A673 (cell line): ENCODE measurements at regions not wholly inside any gene's neighbourhood (a gene's known extent, or its start where the extent isn't known, plus 50 kb on each side); places are given as distances from the start of the nearest gene placed in this dataset.

ENCODE experiments used
- BruUV-seq: library from RNA; stranded (reverse); fragments of 400-500 nt; replicated peaks from 2 replicates; lab custom pipeline; 2021; lab: Mats Ljungman, UMichigan
- CTCF ChIA-PET: fragments of 300-600 bp; sonication (Branson Sonifier 250); formaldehyde crosslinking; loops from one replicate; lab custom pipeline; 2022; ENCODE audit warnings: antibody characterized with exemption; lab: Charles Lee
- POLR2A ChIA-PET: fragments of 300-600 bp; sonication (Branson Sonifier 250); formaldehyde crosslinking; loops from one replicate; lab custom pipeline; 2022; ENCODE audit warnings: antibody characterized with exemption; ENCODE audit not compliant: low non-redundant PET; lab: Charles Lee
- DNase-seq: peaks from one replicate; pipeline ENCODE4 v3.0.0-alpha.2; 2015; ENCODE audit warnings: low spot score
- H3K27ac ChIP-seq: fragments of 200-600 bp; sonication (generic); 2 replicates; pipeline ENCODE4 v1.5.1; 2016; ENCODE audit warnings: mixed run types, low read depth, mild to moderate bottlenecking, mixed read lengths, antibody characterized with exemption, low read length; ENCODE audit not compliant: poor library complexity, severe bottlenecking
- H3K27me3 ChIP-seq: fragments of 200-600 bp; sonication (generic); replicated peaks from 2 replicates; pipeline ENCODE4 v1.6.1; 2017; ENCODE audit warnings: mixed run types, low read depth, mild to moderate bottlenecking, mixed read lengths, antibody characterized with exemption, low read length; ENCODE audit not compliant: insufficient read depth, poor library complexity
- H3K36me3 ChIP-seq: fragments of 200-600 bp; sonication (generic); 2 replicates; pipeline ENCODE4 v1.6.1; 2016; ENCODE audit warnings: mixed run types, mild to moderate bottlenecking, mixed read lengths, antibody characterized with exemption, low read length; ENCODE audit not compliant: insufficient read depth, poor library complexity, severe bottlenecking
- H3K4me1 ChIP-seq: fragments of 200-600 bp; sonication (generic); 2 replicates; pipeline ENCODE4 v1.6.1; 2017; ENCODE audit warnings: mixed run types, mild to moderate bottlenecking, mixed read lengths, antibody characterized with exemption, low read length; ENCODE audit not compliant: insufficient read depth, poor library complexity, severe bottlenecking
- H3K4me3 ChIP-seq: fragments of 200-600 bp; sonication (generic); 2 replicates; pipeline ENCODE4 v1.5.1; 2016; ENCODE audit warnings: low read depth, mixed run types, mild to moderate bottlenecking, mixed read lengths, low read length; ENCODE audit not compliant: poor library complexity, severe bottlenecking
- H3K9me3 ChIP-seq: fragments of 200-600 bp; sonication (generic); 2 replicates; pipeline ENCODE4 v1.6.1; 2016; ENCODE audit warnings: mixed run types, low read depth, mild to moderate bottlenecking, mixed read lengths, antibody characterized with exemption, low read length; ENCODE audit not compliant: poor library complexity, severe bottlenecking
- EZH2 ChIP-seq: fragments of 200-600 bp; sonication (generic); IDR thresholded peaks from 2 replicates; pipeline ENCODE4 v1.6.1; 2017; ENCODE audit warnings: borderline replicate concordance, low read depth, mild to moderate bottlenecking, mixed read lengths, antibody characterized with exemption, low read length; ENCODE audit not compliant: poor library complexity, severe bottlenecking
- intact Hi-C: fragments of 100-400 bp; cut with micrococcal nuclease; formaldehyde crosslinking; loops from one replicate; pipeline ENCODE4 v1.10.0; 2022; ENCODE audit not compliant: unreplicated experiment
- TF ChIP-seq, protein P1 (sequence below): fragments of 300-800, 200-600 bp; sonication (generic); conservative IDR thresholded peaks from 2 replicates; pipeline ENCODE4 v1.5.1; 2017; ENCODE audit warnings: low read depth, mild to moderate bottlenecking, antibody characterized with exemption, low read length, moderate library complexity, mixed read lengths

GRCh38 chr13:22114630-22115311 lies 443.9 kb downstream of the FGF9 start:
- no peak for DNase-seq
- TF ChIP-seq EZH2: no peak
- TF ChIP-seq, protein P1, sequence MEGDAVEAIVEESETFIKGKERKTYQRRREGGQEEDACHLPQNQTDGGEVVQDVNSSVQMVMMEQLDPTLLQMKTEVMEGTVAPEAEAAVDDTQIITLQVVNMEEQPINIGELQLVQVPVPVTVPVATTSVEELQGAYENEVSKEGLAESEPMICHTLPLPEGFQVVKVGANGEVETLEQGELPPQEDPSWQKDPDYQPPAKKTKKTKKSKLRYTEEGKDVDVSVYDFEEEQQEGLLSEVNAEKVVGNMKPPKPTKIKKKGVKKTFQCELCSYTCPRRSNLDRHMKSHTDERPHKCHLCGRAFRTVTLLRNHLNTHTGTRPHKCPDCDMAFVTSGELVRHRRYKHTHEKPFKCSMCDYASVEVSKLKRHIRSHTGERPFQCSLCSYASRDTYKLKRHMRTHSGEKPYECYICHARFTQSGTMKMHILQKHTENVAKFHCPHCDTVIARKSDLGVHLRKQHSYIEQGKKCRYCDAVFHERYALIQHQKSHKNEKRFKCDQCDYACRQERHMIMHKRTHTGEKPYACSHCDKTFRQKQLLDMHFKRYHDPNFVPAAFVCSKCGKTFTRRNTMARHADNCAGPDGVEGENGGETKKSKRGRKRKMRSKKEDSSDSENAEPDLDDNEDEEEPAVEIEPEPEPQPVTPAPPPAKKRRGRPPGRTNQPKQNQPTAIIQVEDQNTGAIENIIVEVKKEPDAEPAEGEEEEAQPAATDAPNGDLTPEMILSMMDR: no peak
- Histone ChIP-seq H3K27ac (no peak overlapping the region), H3K36me3 (no peaks in the 10 kb centered on the region), H3K4me3 (no peak overlapping the region), H3K27me3 (no peaks in the 10 kb centered on the region), H3K9me3 (no peaks in the 10 kb centered on the region), H3K4me1 (no peaks in the 10 kb centered on the region)
- intact Hi-C loops: no loop called here
- BruUV-seq: no TSS peak
- ChIA-PET POLR2A (no interaction called here), CTCF (no interaction called here)

GRCh38 chr13:22118158-22118557 lies 447.3 kb downstream of the FGF9 start:
- Histone ChIP-seq H3K4me1 (no peaks in the 10 kb centered on the region), H3K9me3 (no peaks in the 10 kb centered on the region), H3K27me3 (no peaks in the 10 kb centered on the region), H3K27ac (no peak overlapping the region), H3K4me3 (no peak overlapping the region), H3K36me3 (no peaks in the 10 kb centered on the region)
- no peak for TF ChIP-seq EZH2
- TF ChIP-seq, protein P1: no peak
- no peak for DNase-seq
- no TSS peak for BruUV-seq
- CTCF ChIA-PET: no interaction called here
- POLR2A ChIA-PET: no interaction called here
- intact Hi-C loops: no loop called here

DNA sequence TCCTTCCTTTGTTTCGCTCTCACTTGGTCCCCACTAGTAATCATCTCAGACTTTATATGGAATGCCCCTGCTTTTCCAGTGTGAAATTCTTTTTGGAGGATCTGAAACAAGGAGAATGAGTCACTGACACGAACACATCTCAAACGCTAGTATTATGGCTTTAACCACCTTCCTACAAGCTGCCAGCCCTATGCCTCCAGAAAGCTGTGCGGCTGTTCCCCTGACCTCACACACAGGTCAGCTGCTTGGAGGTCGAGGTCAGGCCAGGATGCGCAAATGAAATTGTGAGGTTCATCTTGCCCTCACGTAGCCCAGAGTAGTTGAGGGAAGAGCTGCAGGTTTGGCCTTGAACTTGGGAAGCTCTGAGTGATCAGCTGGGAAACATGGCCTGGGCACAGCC lies 449.8 kb downstream of the FGF9 start:
- Histone ChIP-seq H3K27ac (no peak overlapping the region), H3K36me3 (no peaks in the 10 kb centered on the region), H3K4me3 (no peak overlapping the region), H3K4me1 (no peaks in the 10 kb centered on the region), H3K9me3 (no peaks in the 10 kb centered on the region), H3K27me3 (no peaks in the 10 kb centered on the region)
- ChIA-PET POLR2A (interaction anchor here (0.6 kb wide), 1 partner anchor 10 kb away, joined by 3 read pairs; no protein-coding TSS in a partner anchor), CTCF (no interaction called here)
- TF ChIP-seq, protein P1: no peak
- TF ChIP-seq EZH2: no peak
- BruUV-seq: no TSS peak
- intact Hi-C loops: no loop called here
- DNase-seq: no peak
